NCI-H446 (cell line): ENCODE measurements at regions not wholly inside any gene's neighbourhood (a gene's known extent, or its start where the extent isn't known, plus 50 kb on each side); places are given as distances from the start of the nearest gene placed in this dataset.

Experiments used
- DNase-seq, 2 experiments: peaks; one replicate each; lab custom pipeline; 2025; lab: John Stamatoyannopoulos, UW

DNA sequence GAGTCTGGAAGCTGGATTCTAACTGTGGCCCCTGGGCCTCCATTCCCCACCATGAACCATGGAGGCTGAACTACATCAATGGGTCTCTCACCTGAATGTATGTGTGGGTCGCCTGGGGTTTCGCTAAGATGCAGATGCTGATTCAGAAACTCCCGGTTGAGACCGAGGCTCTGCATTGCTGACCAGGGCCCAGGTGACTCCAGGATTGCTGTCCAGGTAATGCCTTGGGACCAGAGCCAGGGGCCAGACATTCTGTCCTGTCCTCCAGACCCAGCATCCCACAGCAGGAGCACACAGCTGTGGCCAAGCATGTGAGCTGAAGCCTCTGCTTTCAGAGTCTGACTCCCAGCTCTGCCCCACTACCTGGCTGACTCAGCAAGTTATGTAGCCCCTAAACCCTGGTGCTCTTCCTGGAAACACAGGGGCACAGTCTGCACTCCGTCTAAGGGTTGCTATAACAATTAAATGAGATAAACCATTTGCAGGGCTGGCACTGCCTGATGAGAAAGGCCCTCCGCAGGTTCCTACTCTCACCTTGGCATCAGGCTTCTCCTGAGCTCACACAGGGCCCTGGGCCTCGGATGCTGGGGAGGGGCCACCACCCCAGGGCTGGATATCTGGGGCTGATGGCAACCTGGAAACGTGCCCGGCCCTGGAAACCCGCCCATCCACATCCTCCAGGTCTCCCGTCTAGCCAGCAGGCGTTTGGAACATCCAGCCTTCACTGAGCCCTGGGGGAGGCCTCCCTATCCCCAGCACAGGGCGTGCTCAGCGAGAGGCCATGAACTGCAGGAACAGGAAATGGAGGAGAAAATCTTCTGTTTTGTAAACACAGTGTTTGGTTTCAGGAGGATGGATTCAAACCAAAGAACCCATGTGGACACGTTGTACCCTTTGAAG, 175.7 kb downstream of the DLL1 start:
- DNase-seq, result no peak

- no peak for DNase-seq
Measured at GRCh38 chr6:170114187-170114945, 176.5 kb downstream of the DLL1 start.

DNA sequence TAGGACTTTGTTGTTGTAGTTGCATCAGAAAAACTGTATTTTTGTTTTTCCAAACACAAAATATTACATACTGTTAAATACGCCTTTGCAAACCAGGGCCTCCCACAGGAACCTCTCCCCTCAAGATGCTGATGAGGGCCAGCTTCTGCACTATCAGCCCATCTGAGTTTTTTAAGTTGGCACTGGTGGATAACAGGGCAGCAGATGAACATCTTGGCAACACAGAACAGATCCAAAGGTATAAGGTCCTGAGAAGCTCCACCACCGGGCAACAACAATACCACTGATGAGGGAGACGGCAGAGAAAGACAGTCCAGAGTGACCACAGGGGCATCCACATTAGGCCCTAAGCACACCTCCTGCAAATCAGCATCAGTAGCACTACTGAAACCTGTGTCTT, 177.7 kb downstream of the DLL1 start:
- DNase-seq, result no peak

DNA sequence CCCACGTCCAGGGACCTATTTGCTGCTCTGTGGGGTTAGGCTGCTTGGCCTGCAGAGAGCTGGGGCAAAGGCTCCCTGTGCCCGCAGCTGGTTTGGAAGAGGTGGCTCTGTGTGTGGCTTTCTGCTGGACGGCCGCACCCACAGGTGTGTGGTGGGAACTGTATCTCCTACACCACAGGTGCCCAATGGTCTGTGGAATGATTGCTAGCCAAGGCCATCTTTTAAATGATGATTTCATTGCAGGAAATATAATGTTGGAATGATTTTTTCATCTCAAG, 178.4 kb downstream of the DLL1 start:
- no peak for DNase-seq

DNA sequence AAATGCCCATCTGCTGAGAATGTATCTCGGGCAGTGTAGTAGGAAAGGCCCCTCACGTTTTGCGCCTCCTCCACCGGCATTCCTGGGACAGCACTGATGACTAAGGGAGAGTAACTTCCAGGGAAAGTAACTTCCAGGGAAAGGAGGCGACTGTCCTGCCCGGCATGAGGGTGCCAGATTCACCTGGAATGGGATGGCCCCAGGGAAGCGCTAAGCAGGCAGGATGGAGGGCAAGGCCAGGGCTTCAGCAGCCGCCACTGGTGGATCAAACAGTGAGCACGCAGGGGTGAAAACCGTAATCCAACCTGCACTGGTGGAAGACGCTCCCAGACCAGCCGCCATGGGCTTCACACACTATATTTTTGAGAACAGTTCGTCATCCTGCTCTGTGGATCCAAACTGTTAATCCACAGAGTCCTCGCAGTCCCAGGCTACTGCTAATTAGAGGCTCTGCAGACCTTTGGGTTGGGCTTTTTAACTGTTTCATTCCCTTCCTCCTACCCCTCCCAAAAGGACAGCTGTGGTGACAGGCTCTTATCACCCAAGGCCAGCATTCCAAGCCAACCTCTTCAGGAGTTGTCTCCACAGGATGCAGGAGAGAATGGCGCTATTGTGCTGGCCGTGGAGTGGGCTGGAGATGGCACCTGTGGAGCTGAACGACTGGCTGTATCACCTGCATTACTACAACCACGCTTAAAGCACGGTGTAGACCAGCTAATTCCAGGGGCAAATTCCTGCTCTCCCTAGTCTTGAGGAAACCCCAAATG, 178.9 kb downstream of the DLL1 start:
- no peak for DNase-seq

- DNase-seq, result no peak
Measured at GRCh38 chr6:170111141-170111664, 179.7 kb downstream of the DLL1 start.

DNA sequence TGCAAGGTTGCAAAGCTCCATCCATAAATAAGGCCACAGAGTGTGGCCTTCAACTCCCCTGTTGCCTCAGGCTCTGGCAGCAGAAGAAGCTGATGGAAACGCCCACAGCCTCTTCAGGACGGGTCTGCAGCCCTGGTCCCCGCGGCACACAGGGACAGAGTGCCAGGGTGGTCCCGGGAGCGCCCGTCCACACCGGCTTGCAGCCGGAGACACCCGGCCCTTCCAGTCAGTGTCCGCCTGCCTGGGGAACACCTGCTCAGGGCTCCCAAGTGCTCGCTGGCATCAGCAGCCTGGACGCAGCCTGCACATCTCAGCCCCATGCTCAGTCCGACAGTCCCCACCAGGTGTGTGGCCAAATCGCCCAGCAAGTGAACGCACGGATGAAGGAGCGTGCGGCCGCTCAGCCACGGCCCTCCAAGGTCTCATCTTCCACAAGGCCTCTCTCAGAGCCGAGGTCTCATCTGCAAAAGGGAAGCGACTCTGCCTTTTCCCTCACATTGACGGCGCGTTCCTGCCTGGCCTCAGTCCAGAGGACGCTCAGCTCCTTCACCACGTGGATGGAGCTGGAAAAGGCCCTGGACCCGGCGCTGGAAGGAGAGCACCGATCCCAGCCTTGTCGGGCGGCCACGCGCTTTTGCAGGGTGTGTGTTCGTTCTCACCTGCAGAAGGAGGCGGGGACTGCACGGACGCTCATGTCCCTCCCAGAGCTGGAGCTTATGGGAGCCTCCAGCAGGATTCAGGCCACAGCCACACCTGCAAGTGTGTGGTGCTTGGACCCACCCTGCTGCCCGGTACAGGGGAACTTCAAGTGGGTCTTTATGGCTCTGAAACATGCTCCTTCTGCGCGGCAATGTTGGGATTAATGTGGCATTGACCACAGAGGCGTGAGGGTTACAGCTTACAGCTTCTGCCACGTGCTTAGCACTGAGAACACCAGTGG, 180.4 kb downstream of the DLL1 start:
- DNase-seq, result no peak

- DNase-seq, result no peak
Measured at GRCh38 chr6:170108890-170109587, 181.8 kb downstream of the DLL1 start.

DNA sequence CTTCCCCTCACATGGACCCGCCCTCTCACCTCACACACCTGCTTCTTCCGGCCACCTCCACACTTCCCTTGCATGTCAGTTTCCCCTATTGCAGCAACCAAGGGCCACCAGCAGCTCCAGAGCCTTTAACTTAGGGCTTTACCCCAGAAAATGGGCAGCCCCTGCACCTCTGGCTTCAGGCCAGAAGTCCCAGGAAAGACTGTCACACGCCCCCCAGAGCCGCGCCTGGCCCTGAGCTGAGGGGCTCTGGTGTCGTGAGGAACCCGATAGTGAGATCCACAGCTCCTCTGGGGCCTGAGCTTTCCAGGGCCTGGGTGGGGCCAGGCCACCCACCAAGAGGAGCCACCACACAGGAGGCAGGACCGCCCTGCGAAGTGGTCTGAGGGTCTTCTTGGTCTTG, 182.4 kb downstream of the DLL1 start:
- no peak for DNase-seq

DNA sequence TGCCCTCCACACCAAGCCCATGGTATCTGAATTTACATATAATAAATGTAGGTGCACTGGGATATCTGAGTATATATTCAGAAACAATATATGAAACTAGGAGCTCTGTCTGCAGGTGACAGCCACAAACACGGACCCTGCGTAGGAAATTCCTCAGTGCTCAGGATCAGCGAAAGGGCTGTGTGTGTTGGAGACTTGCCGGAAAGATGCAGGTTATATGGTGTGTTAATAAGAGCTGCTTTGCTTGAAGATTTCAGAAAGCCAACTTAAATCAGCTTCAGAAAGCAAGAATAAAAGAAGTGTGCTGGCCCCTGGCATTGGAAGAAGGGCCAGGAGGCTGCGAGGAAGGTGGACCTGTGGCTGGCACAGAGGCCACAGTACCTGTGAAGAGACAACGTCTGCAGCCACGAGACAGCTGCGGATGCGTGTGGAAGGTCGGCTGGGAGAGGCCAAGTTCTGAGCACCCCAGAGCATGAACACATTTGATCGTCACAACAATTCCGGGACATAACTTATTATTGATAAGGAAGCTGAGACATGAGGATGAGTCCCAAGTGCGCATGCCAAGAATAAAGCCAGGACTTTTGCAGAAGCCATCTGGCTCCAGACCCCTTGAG, 183.2 kb downstream of the DLL1 start:
- no peak for DNase-seq

- no peak for DNase-seq
Measured at GRCh38 chr6:170106906-170107525, 183.9 kb downstream of the DLL1 start.

GRCh38 chr6:170102582-170103481, 188.0 kb downstream of the DLL1 start:
- no peak for DNase-seq

DNA sequence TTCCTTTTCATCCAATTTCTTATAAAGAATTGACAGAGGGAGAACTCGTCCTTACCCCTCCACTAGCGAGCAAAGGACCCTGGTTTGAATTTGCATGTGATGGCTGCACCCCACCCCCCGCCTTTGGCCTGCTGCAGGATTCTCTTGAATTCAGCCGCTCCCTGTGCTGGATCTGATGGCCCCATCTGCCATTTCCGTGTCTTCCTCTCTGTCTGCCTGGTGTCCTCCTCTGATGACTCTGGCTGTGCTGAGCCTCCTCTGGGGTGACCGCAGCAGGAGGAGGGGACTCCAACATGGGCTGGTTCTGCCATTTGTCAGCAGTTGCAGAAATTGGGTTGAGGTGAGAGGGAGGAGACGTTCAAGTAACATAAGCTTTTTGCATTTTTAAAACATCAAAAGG, 188.8 kb downstream of the DLL1 start:
- DNase-seq, result no peak

GRCh38 chr6:170101281-170102035, 189.4 kb downstream of the DLL1 start:
- DNase-seq, result no peak

- DNase-seq, result no peak
Measured at GRCh38 chr6:170100046-170100445, 190.8 kb downstream of the DLL1 start.

DNA sequence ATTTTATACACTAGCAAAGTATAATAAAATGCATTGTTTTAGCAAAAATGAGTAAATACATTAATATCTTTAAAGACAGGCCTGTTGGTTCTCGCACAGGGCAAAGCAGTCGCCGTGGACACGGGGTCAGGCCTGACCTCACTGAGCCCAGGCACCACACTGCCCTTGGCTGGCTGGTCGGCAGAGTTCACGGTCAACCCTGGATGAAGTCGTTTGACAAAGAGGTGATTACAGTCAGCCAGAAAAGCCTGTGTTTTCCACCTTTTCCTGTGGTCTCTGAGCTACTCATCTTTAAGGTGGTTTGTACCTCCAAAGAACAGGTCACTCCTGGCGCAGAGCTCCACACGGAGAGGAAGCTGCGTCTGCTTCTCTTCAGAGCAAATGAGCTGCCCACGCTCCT, 191.5 kb downstream of the DLL1 start:
- no peak for DNase-seq

- no peak for DNase-seq
Measured at GRCh38 chr6:170098428-170099170, 192.3 kb downstream of the DLL1 start.
